HT1080 (cell line): ENCODE measurements at regions not wholly inside any gene's neighbourhood (a gene's known extent, or its start where the extent isn't known, plus 50 kb on each side); places are given as distances from the start of the nearest gene placed in this dataset.

Source experiments
- DNase-seq: peaks from one replicate; pipeline ENCODE4 v3.0.0-alpha.2; 2015; ENCODE audit warnings: low read depth

DNA sequence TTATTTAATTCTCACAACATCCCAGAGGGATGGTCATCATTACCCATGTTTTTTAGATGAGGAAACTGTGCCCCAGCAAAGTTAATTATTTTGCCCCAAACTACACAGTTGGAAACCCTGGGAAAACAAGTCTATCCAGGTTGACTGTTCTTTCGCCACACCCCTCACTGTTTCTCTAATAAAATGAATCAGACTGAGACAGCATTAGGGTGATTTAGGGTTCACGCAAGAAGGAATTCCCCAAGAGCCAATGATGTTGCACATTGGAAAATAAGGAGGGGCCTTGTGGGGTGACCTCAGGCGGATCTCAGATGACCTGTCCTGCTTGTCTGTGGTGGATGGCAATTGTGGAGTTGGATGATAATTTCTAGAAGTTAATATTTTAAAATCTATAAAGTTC, 135.7 kb upstream of the TBX20 start:
- DNase-seq: no peak

DNA sequence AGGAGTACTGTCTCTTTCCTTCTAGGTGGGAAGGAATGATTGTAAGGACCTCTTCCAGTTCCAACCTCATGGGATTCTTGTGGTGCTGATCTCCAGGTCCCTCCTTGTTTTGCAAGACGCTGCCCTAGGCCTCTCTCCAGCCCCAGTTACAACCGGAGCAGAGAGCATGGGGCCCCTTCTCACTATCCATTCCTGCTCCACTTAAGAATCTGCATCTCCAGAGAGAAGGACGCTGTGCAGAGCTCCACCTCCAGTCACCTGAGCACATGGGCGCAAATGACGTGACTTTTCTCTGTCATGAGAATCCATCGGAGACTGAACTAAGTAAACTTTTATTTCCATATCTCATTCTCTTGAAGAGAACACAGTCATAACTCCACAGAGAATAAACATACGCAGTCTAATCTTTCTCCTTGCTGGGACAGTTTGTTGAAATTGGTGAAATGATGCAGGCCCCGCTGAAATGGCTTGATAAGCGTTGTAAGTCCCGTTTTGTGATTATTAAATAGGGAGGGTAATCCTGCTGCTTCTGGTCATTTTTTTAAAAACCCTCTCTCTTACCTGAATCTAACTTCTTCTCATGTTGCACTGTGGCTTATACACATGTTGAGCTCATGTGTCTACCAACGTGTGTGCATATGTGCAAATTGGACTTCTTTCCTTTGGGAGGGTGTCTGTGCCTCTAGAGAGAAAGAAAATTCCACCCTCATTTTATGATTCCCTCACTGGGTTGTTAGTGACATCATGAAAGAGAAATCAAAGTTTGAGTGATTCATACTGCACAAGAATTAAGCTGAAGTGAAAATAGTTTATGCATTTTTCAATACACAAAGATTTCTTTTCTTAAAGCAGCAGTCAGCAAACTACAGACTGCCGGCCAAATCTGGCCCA, 133.2 kb upstream of the TBX20 start:
- DNase-seq: no peak

DNA sequence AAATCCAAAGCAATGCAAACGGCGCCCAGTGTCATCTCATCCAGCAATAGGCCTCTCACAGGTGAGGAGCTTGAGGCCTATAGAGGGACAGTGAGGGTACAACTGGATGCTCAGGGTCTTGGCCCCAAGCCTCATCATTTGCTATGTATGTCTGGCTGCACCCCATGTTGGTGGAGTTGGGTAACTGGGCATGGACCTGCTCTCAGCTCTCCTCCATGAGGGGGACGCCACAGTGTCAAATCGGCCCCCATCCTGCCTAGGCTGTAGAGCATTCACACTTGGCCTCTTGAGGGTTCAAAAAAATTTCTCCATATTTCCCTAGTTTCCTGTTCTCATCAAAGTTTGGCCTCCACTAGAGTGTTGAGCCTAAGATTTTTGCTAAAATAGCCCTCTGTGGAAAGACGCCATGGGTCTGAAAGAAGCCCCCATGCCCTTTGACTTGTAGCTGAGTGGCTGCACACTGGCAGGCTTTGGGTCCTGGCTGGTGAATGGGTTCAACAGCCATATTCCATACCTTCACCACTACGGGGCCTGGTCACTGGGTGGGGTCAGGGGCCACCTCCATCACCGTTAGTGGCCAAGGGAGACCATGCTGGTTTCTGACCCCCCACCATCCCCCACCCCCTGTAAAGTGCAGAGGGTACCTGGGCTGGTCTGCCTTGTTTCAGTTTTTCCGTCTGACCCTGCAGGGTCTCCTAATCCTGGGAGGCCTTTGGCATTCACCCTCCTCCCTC, 132.3 kb upstream of the TBX20 start:
- no peak for DNase-seq

DNA sequence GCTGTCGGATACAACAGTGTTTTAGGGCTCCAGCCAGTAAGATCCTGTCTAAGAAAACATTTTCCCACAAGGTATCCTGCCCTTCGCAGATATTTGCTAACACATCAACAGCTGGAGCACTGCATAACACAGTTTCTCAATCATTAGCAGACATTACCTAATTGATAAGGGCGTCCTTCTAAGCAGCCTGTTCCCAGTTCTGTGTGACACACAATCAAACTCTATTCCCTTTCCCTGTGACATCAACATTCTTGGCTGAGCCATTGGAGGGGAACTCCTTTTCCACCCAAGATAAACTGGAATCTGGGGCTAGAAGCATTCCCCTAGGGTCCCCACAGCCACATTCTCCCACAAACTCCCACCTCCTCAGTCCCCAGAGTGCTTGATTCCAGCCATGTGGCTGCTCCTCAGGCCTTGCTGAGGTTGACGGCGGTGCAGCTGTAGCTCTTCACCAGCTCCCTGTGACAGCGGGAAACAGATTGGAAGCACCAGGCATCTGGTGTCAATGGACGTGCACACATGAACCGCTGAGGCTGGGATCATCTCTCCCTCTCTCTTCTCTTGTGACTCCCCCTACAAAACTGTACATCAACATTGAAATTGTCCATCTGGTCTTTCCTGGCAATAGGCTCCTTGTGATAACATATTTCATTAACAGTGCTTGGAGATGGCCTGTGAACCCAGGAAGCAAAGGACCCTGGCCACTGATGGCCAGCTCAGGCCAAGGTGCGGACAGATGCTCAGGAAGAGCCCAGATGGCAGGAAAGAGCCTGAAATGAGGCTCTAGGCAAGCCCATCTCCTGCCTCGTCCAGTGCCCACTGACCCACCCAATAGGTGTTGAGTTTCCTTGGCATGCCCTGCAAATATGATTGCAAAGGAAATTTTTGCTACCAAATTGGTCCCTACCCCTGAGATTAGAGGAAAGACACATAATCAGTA, 131.1 kb upstream of the TBX20 start:
- DNase-seq: no peak

DNA sequence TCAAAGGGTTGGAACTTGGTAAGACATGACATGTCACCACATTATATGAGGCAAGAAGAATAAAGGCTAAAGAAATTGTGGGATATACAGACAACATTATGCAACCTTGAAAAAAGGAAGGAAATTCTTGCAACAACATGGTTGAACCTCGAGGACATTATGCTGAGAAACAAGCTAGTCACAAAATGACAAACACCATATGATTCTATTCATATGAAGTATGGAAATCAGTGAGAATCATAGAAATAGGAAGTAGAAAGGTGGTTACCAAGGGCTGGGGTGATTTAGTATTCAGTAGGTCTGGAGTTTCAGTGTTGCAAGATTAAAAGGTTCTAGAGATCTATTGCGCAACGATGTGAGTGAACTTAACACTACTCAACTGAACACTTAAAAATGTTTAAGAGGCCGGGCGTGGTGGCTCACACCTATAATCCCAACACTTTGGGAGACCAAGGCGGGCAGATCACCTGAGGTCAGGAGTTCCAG, 126.9 kb upstream of the TBX20 start:
- no peak for DNase-seq

DNA sequence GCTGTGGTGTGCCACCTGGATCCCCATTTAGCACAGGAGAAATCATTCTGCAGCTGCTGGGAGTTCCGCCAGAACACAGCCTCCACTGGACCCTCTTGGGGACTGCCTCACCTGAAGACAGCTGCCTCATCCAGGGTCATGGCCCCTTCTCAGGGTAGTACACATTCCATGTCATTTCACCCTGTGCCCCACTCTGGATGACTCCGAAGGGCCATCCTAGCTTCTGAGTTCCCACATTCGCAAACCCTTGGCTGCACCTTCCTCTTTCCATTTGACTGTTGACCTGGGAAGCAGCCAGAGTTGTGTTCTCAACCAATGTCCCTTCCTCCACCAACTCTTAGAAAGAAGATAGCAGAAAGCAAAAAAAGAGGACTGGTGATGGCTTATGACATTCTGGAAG, 125.6 kb upstream of the TBX20 start:
- DNase-seq: no peak

DNA sequence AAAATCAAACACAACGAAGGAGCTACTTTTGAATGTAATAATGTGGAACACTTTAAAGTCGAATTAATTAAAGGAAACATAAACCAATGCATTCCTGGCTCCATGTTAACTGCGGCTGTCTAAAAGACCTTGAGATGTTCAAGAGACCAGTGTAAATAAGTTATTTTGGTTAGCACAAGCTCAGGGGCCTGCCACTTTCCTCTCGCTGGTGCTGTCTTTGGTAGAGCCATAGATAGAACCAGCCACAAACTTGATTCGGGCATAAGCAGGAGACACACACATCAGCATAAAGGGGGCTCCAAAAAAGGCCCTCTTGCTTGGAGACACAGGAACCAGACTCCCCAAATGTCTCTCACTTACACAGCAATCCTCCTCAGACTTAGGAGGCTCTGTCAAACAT, 121.6 kb upstream of the TBX20 start:
- DNase-seq: no peak

DNA sequence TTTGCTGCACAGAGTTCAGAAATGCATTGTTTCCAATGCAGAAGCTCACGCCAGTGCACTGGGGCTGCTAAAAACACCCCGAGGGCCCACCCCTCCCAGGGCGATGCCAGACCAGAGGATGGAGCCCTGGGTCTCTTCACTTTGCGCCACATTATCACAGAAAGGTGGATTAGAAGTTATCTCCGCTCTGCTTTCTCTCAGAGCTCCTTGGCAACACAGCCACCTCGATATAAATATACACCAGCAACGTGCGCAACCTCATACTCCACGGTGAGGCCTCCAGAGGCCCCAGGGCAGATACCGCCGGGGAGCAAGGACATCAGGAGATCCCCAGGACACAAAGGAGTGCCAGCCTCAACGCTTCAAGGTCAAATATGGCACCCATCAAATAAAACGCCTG, 121.0 kb upstream of the TBX20 start:
- no peak for DNase-seq

DNA sequence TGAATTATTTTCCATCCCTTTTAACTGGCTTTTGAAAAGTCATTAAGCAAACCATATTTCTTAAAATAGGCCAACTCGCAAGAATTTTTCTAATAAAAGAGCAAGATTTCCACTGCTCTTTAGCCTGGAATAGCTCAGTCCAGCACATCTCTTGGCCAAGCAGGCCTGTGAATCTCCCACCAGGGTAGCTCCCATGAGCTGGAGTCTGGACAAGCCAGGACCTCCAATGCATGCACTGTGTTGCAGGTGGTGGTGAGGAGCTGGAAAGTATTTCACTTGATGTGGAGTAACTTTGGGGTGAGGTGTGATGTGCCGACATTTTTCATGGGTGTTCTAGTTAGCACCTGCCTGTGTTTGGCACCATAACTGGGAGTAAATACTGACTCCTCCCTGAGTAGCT, 117.3 kb upstream of the TBX20 start:
- DNase-seq: no peak

DNA sequence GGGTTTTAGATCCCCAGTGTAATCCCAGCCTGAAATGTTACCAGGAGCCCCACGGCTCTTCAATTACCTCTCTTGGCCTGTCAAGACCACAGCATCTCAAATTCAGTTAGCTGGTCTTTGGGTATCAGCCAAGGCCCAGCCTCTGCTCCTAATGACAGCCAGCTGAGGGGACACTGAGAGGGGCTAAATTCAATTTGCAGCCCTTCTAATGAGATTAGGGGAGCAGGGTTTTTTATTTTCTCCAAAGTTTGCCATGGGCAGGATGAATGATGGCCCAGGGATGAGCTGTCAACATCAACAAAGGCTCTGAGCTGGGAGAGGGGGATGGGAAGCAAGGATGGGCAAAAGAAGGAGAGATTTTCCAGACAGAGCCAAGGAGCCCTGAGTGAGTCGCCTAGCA, 116.8 kb upstream of the TBX20 start:
- no peak for DNase-seq

DNA sequence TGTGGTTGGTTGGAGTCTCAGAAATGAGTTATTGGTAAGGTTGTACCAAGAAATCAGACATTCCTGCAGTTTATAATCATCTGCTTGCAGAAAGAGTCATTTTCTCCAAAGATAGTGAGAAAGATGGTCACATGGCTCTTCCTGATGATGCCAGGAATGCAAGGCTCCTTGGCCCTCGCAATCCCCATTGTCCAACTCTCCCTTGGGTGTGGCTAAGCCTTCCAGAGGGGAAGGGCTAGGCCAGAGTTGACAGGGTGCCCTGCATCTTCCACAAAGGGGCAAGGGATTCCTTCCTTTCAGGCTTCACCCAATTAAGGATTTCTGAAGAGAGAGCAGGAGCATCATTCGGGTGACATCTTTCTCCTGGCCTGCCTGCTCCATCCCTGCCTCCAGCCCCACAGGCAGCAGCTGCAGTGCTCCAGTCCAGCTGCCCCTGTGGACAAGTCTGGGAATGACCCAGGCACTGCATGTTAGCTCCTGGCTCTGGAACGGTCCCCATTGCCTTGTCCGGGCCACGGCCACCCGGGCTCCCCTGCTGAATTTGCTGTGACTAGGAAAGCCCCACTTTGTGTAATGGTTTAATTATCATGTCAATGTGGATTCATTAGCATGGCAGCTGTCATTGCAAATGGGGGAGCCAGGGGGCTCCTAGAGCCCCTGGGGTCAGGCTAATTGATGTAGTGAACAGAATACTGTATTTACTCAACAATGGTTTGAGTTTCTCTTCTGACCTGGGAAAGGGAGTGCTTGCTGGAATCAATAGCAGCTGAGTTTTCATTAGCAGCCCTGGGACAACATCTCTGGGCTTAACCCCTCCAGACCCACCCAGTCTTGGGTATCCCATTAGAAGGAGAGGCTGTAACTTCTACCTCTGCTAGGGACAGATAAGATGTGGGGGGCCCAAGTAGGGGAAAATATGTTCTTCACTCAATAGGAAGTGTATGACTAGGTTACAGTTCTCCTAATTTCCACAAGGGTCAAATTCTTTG, 112.6 kb upstream of the TBX20 start:
- no peak for DNase-seq

DNA sequence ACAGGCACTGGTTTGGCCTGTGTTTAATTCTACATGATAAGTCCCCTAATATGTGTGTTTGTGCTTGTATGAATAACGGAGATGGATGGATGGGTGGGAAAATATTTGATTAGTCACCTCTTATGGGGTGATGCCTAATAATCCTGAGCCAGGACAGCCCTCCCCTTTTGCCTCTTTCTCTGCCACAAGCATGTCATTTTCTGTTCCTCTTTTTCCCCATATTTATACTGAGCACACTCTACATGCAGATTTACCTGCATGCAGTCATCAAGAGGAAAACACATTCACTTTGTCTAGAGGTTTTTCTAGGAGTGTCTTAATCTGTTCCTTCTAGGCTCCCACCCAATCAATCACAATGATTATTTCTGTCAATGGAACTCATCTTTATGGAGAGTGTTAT, 111.6 kb upstream of the TBX20 start:
- DNase-seq: no peak

DNA sequence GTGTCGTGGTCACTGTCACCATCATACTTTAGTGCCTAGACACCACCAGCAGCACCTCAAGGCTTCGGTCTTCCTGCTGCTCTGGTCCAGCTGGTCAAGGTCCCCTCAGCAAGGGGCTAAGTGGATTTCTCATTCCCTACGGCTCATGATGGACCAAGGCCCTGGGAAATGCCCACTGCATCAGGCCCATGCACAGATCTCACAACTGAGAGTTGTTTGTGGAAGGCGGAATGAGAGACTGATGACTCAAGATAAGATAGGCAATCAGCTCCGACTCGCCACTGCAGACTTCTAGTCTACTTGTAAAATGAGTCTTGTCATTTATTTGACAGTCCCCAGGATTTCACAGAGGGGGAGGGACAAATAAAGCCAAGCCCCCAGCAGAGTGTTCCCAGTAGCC, 108.4 kb upstream of the TBX20 start:
- DNase-seq: no peak

DNA sequence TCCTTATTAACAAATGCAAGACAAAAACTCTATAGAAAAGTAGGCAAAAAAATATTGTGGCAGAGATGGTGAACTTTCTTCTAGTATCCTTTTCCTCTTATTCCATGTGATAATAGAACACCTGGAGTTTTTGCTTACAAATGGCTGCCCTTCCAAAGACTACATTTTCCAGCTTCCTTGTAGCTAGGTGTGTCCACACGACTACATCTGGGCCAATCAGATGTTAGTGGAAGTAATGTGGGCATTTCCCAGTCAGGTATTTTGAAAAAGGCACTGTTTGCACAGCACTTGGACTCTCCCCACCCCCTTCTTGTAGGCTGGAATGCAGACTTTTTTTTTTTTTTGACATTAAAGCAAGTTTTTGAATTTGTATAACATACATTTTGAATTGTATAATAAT, 105.5 kb upstream of the TBX20 start:
- no peak for DNase-seq

DNA sequence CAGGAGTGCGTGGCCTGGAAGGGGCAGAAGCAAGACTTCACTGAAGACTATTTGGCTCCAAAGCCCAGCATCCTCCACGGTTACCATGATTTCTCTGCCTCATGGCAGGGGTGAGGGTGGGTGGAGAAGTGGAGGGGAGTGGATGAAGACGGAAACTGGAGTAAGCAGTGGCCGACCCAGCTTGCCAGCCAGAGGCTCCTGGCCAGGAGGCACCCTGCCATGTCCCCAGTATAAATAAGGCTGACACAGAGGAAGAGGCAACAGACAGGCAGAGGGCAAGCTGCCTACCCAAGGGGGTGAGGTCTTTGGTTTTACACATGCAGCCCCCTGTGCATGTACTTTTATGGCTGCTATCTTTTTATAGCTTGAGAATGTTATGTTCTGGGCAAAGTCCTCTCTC, 102.6 kb upstream of the TBX20 start:
- DNase-seq: no peak

DNA sequence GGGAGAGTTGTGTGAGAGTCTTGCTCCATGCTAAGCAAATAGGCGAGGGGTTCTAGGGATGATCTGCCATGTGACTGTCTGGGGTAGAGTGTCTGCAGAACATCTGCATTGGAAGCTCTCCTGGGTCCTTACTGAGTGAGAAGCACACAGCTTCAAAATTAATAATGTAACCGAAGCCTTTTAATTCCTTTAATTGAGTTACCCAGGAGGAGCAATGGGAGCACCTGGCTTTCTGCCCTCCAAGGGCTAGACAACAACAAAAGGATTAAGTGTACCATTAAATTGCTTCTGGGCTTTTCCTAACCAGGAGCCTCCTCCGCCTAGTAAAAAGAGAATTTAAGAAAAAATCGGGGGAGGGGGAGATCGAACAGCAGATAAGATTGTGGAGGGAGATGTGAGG, 102.0 kb upstream of the TBX20 start:
- no peak for DNase-seq

DNA sequence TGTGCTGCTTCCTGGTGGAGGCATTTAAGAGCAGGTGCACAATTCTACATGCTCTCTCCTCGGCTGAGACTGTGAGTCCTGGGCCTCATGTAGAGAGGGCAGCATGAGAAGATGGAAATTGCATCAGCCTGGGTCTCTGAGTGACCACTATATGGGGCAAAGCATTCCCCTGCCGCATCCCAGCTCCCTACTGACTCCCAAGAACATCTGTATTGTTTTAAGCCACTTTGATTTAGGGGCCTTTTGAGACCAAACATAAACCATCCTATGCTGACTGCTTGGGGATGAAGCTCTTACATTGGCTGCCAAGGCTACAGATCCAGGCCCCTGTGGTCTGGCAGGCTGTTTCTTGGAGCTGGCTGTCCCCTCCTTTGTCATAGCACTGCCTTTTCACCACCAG, 101.3 kb upstream of the TBX20 start:
- DNase-seq: no peak

DNA sequence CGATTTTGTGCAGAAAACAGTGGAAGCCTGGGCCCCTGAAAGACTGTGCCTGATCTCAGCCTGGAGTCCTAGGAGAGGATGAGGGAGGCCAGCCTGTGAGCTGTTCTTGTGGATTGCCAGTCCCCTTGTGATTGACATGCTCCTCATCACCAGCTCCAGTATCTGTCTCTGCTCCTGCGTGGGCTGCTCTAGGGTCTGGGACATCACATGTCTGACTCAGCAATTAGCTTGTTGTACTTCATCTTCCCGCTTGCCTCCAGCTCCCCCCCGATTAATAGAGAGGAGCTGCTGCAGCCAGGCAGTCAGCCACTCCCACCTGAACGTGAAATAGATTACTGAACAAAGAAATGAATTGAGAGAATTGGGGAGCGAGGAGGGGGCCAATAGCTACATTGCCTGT, 99.6 kb upstream of the TBX20 start:
- DNase-seq: no peak

DNA sequence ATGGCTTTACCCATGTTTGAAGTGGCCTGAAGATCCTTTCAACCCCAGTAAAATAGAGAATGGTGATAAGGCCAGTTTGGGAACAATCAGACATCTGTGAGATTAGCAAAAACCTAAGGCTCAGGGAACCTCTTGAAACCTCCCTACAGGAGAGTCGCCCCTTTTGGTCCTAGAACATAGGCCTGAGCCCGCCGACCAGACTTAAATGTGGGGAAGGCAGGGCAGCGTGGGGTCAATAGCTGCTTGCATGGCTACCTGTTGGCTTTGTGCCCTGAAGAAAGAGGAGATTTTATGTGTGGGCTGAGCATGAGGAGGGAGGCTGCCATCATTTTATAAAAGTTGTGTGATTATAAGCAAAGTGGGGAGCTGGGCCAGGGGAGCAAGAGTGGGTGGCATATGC, 97.6 kb upstream of the TBX20 start:
- DNase-seq: no peak

DNA sequence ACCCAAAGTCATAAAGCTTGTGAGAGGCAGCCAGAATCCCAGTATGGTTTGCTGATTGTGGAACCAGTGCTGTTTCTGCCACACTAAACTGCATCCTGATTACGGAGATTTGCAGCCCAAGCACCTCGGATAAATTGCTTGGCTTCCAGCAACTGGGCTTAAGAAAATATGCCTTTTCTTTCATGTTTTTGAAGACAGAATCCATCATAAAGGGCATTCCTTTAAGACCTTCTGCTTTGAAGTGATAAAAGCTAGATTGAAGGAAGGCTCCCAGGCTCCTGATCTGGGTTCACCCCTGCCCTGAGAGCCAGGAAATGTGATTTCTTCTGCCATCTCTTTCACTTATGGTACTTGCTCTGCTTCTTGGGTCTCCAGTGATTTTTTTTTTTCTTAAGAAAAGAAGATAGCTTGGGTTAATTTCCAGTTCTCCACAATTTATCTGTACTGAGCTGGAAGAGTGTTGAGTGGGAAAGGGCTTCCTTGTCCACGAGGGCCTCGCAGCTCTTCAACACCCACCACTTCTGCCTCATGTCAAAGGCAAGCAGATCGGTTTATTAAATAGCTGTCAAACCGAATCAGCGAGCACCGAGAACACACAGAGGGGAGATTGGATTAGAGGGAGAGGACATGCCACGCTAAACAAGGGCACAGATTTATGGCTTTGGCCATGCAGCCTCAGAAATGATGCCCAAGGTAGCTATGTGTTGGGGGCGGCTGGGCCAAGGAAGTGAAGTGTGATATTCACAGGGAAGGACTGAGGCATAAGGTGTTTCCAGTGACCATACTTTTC, 94.9 kb upstream of the TBX20 start:
- DNase-seq: no peak
